Mucosa of gallbladder (tissue), 1 donor: ENCODE measurements at regions not wholly inside any gene's neighbourhood (a gene's known extent, or its start where the extent isn't known, plus 50 kb on each side); places are given as distances from the start of the nearest gene placed in this dataset.
"Not testable (repeated sequence)": the region's sequence is repeated elsewhere in the genome, so short reads cannot be mapped to it uniquely, and the experiment has no call there.

Source experiments
- DNase-seq: peaks from one replicate; pipeline ENCODE4 v3.0.0-alpha.2; 2020; ENCODE audit warnings: low spot score
- donor health status: DM: no; HTN: no; CAD: no.

GRCh38 chr11:81301166-81301830 is 1432.4 kb downstream of the FAM181B start:
- DNase-seq, result no peak

GRCh38 chr11:81286959-81287358 is 1446.7 kb downstream of the FAM181B start:
- no peak for DNase-seq

GRCh38 chr11:81286550-81286949 is 1447.1 kb downstream of the FAM181B start:
- DNase-seq, result no peak

GRCh38 chr11:81280228-81280627 is 1453.4 kb downstream of the FAM181B start:
- not testable (repeated sequence) for DNase-seq

GRCh38 chr11:81278991-81279390 is 1454.7 kb downstream of the FAM181B start:
- no peak for DNase-seq

- DNase-seq, result no peak
Measured at GRCh38 chr11:81270686-81271085, 1463.0 kb downstream of the FAM181B start.

GRCh38 chr11:81267246-81267645 is 1466.4 kb downstream of the FAM181B start:
- no peak for DNase-seq

GRCh38 chr11:81259471-81259870 is 1474.2 kb downstream of the FAM181B start:
- no peak for DNase-seq

GRCh38 chr11:81255895-81256294 is 1477.8 kb downstream of the FAM181B start:
- no peak for DNase-seq

GRCh38 chr11:81253244-81253643 is 1480.4 kb downstream of the FAM181B start:
- no peak for DNase-seq

- no peak for DNase-seq
Measured at GRCh38 chr11:81246941-81247340, 1486.7 kb downstream of the FAM181B start.

- DNase-seq, result no peak
Measured at GRCh38 chr11:81245791-81246190, 1487.9 kb downstream of the FAM181B start.

- no peak for DNase-seq
Measured at GRCh38 chr11:81241672-81242275, 1491.9 kb downstream of the FAM181B start.

- peak; percentile 20 for DNase-seq
Measured at GRCh38 chr11:81237139-81237538, 1496.5 kb downstream of the FAM181B start.

GRCh38 chr11:81227409-81227808 is 1506.3 kb downstream of the FAM181B start:
- not testable (repeated sequence) for DNase-seq

GRCh38 chr11:81224396-81224795 is 1509.3 kb downstream of the FAM181B start:
- DNase-seq, result no peak

GRCh38 chr11:81222491-81222890 is 1511.2 kb downstream of the FAM181B start:
- no peak for DNase-seq

GRCh38 chr11:81220146-81220895 is 1513.3 kb downstream of the FAM181B start:
- DNase-seq, result no peak

- no peak for DNase-seq
Measured at GRCh38 chr11:81219661-81220060, 1514.0 kb downstream of the FAM181B start.

- no peak for DNase-seq
Measured at GRCh38 chr11:81218440-81218839, 1515.2 kb downstream of the FAM181B start.

- no peak for DNase-seq
Measured at GRCh38 chr11:81211050-81211449, 1522.6 kb downstream of the FAM181B start.

- DNase-seq, result no peak
Measured at GRCh38 chr11:81207421-81208054, 1526.1 kb downstream of the FAM181B start.
